Astrocyte (in vitro differentiated cells and primary cell): ENCODE measurements at regions not wholly inside any gene's neighbourhood (a gene's known extent, or its start where the extent isn't known, plus 50 kb on each side); places are given as distances from the start of the nearest gene placed in this dataset.
A peak's percentile ranks its signal among the peaks of the same experiment; 100 is the strongest.
"Not testable (repeated sequence)": the region's sequence is repeated elsewhere in the genome, so short reads cannot be mapped to it uniquely, and the experiment has no call there.

Source experiments
- DNase-seq: peaks from one replicate; pipeline ENCODE4 v3.0.0-alpha.2; 2010; ENCODE audit warnings: low read depth
- FAIRE-seq: peaks from 2 replicates; lab custom pipeline; 2011; peaks lifted over from hg19 to GRCh38; lab: Jason Lieb, UNC
- H2AFZ ChIP-seq: 2 replicates; pipeline ENCODE4 v1.6.0; 2012; ENCODE audit warnings: low read depth, low read length, inconsistent platforms
- H3K27ac ChIP-seq: 2 replicates; pipeline ENCODE4 v1.5.1; 2011; ENCODE audit warnings: low read depth, low read length, inconsistent platforms
- H3K27me3 ChIP-seq: 2 replicates; pipeline ENCODE4 v1.6.0; 2011; ENCODE audit warnings: low read length, inconsistent platforms; ENCODE audit not compliant: insufficient read depth
- H3K36me3 ChIP-seq: 2 replicates; pipeline ENCODE4 v1.5.1; 2011; ENCODE audit warnings: low read length, inconsistent platforms; ENCODE audit not compliant: insufficient read depth
- H3K4me1 ChIP-seq: 2 replicates; pipeline ENCODE4 v1.5.1; 2011; ENCODE audit warnings: low read length, inconsistent platforms; ENCODE audit not compliant: insufficient read depth
- H3K4me2 ChIP-seq: 2 replicates; pipeline ENCODE4 v1.6.0; 2012; ENCODE audit warnings: low read length, inconsistent platforms
- H3K4me3 ChIP-seq: 2 replicates; pipeline ENCODE4 v1.5.1; 2011; ENCODE audit warnings: low read depth, mild to moderate bottlenecking, low read length, inconsistent platforms; ENCODE audit not compliant: insufficient read depth
- H3K79me2 ChIP-seq: 2 replicates; pipeline ENCODE4 v1.6.0; 2012; ENCODE audit warnings: mild to moderate bottlenecking, low read length, inconsistent platforms; ENCODE audit not compliant: insufficient read depth
- H3K9ac ChIP-seq: 2 replicates; pipeline ENCODE4 v1.6.0; 2012; ENCODE audit warnings: mild to moderate bottlenecking, low read length, inconsistent platforms
- H3K9me3 ChIP-seq: 2 replicates; pipeline ENCODE4 v1.5.1; 2012; ENCODE audit warnings: low read depth, mild to moderate bottlenecking, low read length, inconsistent platforms; ENCODE audit not compliant: insufficient read depth
- H4K20me1 ChIP-seq: 2 replicates; pipeline ENCODE4 v1.6.0; 2012; ENCODE audit warnings: low read length, inconsistent platforms; ENCODE audit not compliant: insufficient read depth
- H3K27ac Mint-ChIP-seq: one replicate; pipeline ENCODE4 v1.8.0; 2021; ENCODE audit warnings: mild to moderate bottlenecking, mixed read lengths; ENCODE audit not compliant: unreplicated experiment
- H3K27me3 Mint-ChIP-seq: one replicate; pipeline ENCODE4 v1.8.0; 2021; ENCODE audit warnings: low read depth, mixed read lengths; ENCODE audit not compliant: unreplicated experiment
- H3K36me3 Mint-ChIP-seq: one replicate; pipeline ENCODE4 v1.8.0; 2021; ENCODE audit warnings: low read depth, mixed read lengths; ENCODE audit not compliant: unreplicated experiment
- H3K4me1 Mint-ChIP-seq: one replicate; pipeline ENCODE4 v1.8.0; 2021; ENCODE audit warnings: low read depth, mixed read lengths; ENCODE audit not compliant: unreplicated experiment
- H3K4me3 Mint-ChIP-seq: one replicate; pipeline ENCODE4 v1.8.0; 2021; ENCODE audit warnings: mild to moderate bottlenecking, moderate library complexity, mixed read lengths; ENCODE audit not compliant: unreplicated experiment
- H3K9me3 Mint-ChIP-seq: one replicate; pipeline ENCODE4 v1.8.0; 2021; ENCODE audit warnings: mild to moderate bottlenecking, mixed read lengths; ENCODE audit not compliant: unreplicated experiment
- CTCF ChIP-seq: IDR thresholded peaks from 2 replicates; pipeline ENCODE4 v1.5.1; 2011; ENCODE audit warnings: low read depth, mild to moderate bottlenecking, inconsistent platforms, low read length, moderate library complexity; ENCODE audit not compliant: insufficient read depth
- EZH2 ChIP-seq: IDR thresholded peaks from 2 replicates; pipeline ENCODE4 v1.6.1; 2012; ENCODE audit warnings: mild to moderate bottlenecking, low read length, inconsistent platforms; ENCODE audit not compliant: insufficient read depth

GRCh38 chr4:174403177-174403543, 119.1 kb downstream of the HPGD start:
- Histone ChIP-seq H3K79me2 (no peaks in the 10 kb centered on the region), H4K20me1 (no peaks in the 10 kb centered on the region), H3K36me3 (no peaks in the 10 kb centered on the region), H3K9ac (no peak overlapping the region), H3K4me2 (no peak overlapping the region), H3K9me3 (no peaks in the 10 kb centered on the region), H3K27ac (no peak overlapping the region), H3K27me3 (peaks cover 2% of the 10 kb centered on the region), H3K4me3 (no peak overlapping the region), H2AFZ (no peak overlapping the region), H3K4me1 (no peaks in the 10 kb centered on the region)
- Mint-ChIP-seq H3K9me3 (peaks cover 2% of the 10 kb centered on the region), H3K36me3 (no peaks in the 10 kb centered on the region), H3K27ac (no peak overlapping the region), H3K4me1 (peaks cover 14% of the 10 kb centered on the region), H3K4me3 (no peak overlapping the region), H3K27me3 (no peaks in the 10 kb centered on the region)
- TF ChIP-seq CTCF (no peak), EZH2 (no peak)
- FAIRE-seq, result no peak
- DNase-seq, result no peak

GRCh38 chr4:174402470-174403176, 118.9 kb downstream of the CEP44 start:
- Mint-ChIP-seq H3K4me3 (no peak overlapping the region), H3K36me3 (no peaks in the 10 kb centered on the region), H3K9me3 (peaks cover 2% of the 10 kb centered on the region), H3K27ac (peak overlapping the region; percentile 5), H3K4me1 (peaks cover 14% of the 10 kb centered on the region), H3K27me3 (no peaks in the 10 kb centered on the region)
- FAIRE-seq, result no peak
- no peaks in the 10 kb centered on the region for H3K36me3 ChIP-seq
- no peaks in the 10 kb centered on the region for H3K4me1 ChIP-seq
- H4K20me1 ChIP-seq, result no peaks in the 10 kb centered on the region
- no peaks in the 10 kb centered on the region for H3K79me2 ChIP-seq
- H3K27me3 ChIP-seq, result peaks cover 2% of the 10 kb centered on the region
- DNase-seq, result no peak
- no peak overlapping the region for H2AFZ ChIP-seq
- TF ChIP-seq CTCF (no peak), EZH2 (no peak)
- H3K9ac ChIP-seq, result no peak overlapping the region
- H3K27ac ChIP-seq, result no peak overlapping the region
- no peaks in the 10 kb centered on the region for H3K9me3 ChIP-seq
- H3K4me3 ChIP-seq, result no peak overlapping the region
- no peak overlapping the region for H3K4me2 ChIP-seq

- Histone ChIP-seq H3K4me2 (no peak overlapping the region), H3K9me3 (no peaks in the 10 kb centered on the region), H2AFZ (no peak overlapping the region), H4K20me1 (no peaks in the 10 kb centered on the region), H3K79me2 (no peaks in the 10 kb centered on the region), H3K4me1 (no peaks in the 10 kb centered on the region), H3K4me3 (no peak overlapping the region), H3K36me3 (no peaks in the 10 kb centered on the region), H3K9ac (no peak overlapping the region), H3K27me3 (peaks cover 2% of the 10 kb centered on the region), H3K27ac (no peak overlapping the region)
- peaks cover 14% of the 10 kb centered on the region for H3K4me1 Mint-ChIP-seq
- peaks cover 2% of the 10 kb centered on the region for H3K9me3 Mint-ChIP-seq
- H3K36me3 Mint-ChIP-seq, result no peaks in the 10 kb centered on the region
- peak; percentile 44 for DNase-seq
- H3K27ac Mint-ChIP-seq, result no peak overlapping the region
- H3K27me3 Mint-ChIP-seq, result no peaks in the 10 kb centered on the region
- no peak overlapping the region for H3K4me3 Mint-ChIP-seq
- FAIRE-seq, result no peak
- no peak for TF ChIP-seq CTCF
- TF ChIP-seq EZH2, result no peak
These were observed 117.9 kb downstream of the CEP44 start for GRCh38 chr4:174401471-174402130.

GRCh38 chr4:174400603-174401302, 117.0 kb downstream of the CEP44 start:
- H3K36me3 Mint-ChIP-seq, H3K27ac Mint-ChIP-seq, H3K4me2 ChIP-seq, H2AFZ ChIP-seq, H3K27me3 Mint-ChIP-seq, H3K9me3 Mint-ChIP-seq, H3K4me3 ChIP-seq, H4K20me1 ChIP-seq, H3K27me3 ChIP-seq, DNase-seq, H3K27ac ChIP-seq, H3K36me3 ChIP-seq, FAIRE-seq, H3K4me3 Mint-ChIP-seq, H3K79me2 ChIP-seq, H3K9ac ChIP-seq, H3K4me1 ChIP-seq, H3K9me3 ChIP-seq: not testable (repeated sequence)
- peaks cover 14% of the 10 kb centered on the region for H3K4me1 Mint-ChIP-seq
